H4 (cell line): ENCODE measurements at regions not wholly inside any gene's neighbourhood (a gene's known extent, or its start where the extent isn't known, plus 50 kb on each side); places are given as distances from the start of the nearest gene placed in this dataset.
"Not testable (repeated sequence)": the region's sequence is repeated elsewhere in the genome, so short reads cannot be mapped to it uniquely, and the experiment has no call there.

Experiments
- DNase-seq: peaks from one replicate; pipeline ENCODE4 v3.0.0-alpha.2; 2015; ENCODE audit warnings: low spot score

- no peak for DNase-seq
Measured at GRCh38 chr10:91088300-91089140, 131.9 kb upstream of the PCGF5 start.

GRCh38 chr10:91090761-91091529 is 129.5 kb upstream of the PCGF5 start:
- no peak for DNase-seq

GRCh38 chr10:91091780-91092179 is 128.7 kb upstream of the PCGF5 start:
- DNase-seq: no peak

DNA sequence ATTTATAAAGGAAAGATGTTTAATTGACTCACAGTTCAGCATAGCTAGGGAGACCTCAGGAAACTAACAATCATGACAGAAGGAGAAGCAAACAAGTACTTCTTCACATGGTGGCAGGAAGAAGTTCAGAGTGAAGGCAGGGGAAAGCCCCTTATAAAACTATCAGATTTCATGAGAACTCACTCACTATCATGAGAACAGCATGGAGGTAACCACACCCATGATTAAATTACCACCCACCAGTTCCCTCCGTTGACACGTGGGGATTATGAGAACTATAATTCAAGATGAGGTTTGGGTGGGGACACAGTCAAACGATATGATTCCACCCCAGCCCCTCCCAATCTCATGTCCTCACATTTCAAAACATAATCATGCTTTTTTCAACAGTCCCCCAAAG is 124.2 kb upstream of the PCGF5 start:
- DNase-seq: no peak

- no peak for DNase-seq
Measured at GRCh38 chr10:91097313-91097712, 123.2 kb upstream of the PCGF5 start.

DNA sequence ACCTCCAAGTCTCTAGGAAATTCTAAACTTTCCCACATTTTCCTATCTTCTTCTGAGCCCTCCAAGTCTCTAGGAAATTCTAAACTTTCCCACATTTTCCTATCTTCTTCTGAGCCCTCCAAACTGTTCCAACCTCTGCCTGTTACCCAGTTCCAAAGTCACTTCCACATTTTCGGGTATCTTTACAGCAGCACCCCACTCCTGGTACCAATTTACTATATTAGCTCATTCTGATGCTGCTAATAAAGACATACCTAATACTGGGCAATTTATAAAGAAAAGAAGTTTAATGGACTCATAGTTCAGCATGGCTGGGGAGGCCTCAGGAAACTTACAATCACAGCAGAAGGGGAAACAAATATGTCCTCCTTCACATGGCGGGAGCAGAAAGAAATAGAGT is 122.4 kb upstream of the PCGF5 start:
- DNase-seq: not testable (repeated sequence)

DNA sequence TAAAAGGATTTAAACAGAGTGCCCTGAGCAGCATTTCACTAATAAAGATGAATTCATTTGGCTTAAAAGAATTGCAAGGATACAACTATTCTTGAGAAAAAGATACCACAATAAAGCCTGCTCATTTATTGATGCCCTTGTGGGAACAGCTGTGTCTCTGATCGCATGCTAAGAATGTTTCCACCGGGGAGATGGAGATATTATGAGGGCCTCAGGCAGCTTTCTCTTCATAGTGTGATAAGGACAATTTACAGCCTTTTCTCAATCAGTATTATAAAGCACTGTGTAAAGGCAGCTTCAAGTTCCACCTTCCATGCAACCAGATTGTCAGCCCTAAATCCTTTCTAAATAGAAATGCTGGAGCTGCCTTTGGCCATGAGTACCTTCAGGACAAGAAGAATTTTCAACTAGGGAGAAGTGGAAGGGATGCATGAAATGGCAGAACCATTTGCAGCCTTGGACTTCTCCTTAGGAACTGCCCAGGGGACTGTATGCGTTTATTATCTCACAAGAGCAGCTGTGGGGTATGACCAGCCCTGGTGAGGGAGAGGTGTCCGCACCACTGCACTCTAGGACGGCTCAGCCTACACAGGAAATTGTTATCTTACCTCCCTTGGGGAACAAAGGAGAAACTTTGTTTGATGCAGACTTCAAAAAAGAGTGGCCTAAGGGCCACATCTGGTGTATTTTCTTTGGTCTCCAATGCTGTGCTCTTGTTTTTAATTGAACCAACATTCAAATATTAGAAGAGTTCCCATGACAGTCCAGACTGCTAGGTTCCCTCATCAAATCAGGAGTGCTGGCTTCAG is 116.9 kb upstream of the PCGF5 start:
- no peak for DNase-seq

DNA sequence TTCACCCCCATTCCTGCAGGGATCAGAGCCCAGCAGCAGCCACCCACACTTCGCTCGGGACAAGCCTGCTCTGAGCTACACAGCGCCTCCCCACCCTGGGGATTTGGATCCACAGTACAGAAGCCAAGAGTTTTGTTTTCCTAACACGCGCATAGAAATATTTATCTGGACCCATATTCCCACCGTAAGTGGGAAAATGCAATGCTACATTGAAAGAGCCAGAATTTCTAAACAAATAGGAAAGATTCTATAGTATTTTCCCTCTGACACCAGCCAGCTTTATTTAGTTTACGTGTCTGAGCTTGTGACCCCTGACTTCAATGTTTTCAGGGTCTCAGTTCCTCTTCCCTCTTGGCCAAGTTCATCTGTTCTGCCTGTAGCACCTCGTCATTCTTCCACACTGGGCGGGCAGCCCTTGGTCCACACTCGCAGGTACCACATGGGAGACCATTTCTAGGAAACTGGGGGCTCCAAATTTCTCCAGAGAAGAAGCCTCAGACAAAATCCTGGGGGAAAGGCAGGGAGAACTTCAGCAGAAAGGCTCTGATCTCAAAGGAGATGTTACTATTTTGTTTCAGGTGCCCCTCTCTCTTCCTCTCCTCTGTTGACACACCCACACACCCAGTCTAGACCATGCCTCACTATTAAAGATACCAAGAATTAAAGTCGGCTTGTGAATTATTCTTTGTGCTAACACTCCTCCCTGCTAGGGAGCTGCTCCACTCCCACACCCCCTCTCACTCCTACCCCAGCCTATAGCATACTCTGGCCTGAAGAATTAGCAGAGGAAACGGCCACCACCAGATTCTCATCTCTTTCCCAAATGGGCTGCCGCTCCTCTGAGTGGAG is 116.0 kb upstream of the PCGF5 start:
- DNase-seq: no peak

GRCh38 chr10:91105269-91105668 is 115.2 kb upstream of the PCGF5 start:
- DNase-seq: no peak

GRCh38 chr10:91108820-91109219 is 111.6 kb upstream of the PCGF5 start:
- no peak for DNase-seq

DNA sequence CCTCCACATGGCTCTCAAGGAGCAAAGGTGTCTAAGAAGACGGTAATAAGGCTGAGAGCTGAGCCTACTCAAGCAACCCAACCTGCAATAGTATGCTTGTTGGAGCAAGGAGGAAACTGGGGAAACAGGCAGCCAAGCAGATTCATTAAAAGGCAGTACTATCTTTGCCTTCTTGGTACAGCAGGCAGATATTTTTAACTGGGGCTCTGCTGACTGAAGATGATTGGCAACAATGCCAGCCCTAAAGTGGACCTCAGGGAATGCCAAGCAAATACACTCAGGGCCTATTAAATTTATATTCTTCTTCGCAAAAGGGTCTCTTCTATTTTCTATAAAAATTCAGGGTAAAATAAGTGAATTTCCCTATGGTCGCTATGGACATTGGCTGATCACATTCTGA is 109.4 kb upstream of the PCGF5 start:
- no peak for DNase-seq

DNA sequence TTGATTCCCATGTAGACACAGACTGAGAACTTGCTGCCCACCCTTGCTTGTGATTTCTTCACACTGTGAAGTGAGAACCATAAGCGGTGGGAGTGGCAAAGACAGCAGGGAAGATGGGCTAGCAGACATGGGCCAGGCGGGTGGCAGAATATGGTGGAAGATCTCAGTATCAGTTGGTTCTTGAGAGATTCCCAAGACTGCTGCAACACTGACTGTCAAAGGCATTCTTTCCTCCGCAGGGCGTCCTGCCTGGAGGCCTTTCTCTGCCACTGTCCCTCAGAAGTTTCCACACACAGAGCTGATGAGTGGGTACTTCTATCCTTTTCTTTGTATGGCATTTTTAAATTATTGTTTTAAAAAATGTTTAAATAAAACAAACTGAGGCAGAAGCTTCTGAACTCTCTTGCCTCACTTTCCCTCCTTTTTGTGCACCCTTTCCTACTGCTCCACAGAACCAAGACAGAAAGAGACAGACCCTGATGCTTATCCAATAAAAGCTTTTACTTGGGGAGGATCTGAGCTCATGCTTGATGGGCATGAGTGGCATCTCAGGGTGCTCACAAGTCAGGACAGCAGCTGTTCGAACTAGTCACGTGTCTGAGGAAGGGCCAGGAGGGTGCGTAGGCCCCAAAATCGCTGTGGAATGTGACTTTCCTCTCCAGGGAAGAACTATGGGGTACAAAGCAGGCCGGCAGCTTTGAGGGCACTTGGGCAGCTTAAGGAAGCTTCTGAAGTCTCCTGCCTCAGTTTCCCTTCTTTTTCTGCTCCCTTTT is 104.7 kb upstream of the PCGF5 start:
- DNase-seq: no peak

GRCh38 chr10:91117505-91117904 is 103.0 kb upstream of the PCGF5 start:
- DNase-seq: no peak

DNA sequence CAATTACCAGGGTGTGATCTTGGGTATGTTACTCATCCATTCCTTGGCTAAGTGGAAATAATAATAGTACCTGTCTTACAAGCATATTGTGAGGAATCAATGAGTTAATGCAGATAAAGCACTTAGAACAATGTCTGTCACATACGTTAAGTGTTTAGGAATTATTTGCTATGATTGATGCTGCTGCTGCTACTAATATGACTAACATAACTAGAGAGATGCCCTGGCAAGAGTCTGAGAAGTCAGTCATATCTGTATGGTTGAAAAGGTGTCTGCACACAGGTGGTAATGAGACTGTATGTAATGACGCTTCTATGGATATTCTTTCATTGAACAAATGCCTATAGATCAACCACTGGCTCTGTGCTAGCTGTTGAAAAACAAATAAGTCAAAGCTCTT is 100.1 kb upstream of the PCGF5 start:
- DNase-seq: no peak

DNA sequence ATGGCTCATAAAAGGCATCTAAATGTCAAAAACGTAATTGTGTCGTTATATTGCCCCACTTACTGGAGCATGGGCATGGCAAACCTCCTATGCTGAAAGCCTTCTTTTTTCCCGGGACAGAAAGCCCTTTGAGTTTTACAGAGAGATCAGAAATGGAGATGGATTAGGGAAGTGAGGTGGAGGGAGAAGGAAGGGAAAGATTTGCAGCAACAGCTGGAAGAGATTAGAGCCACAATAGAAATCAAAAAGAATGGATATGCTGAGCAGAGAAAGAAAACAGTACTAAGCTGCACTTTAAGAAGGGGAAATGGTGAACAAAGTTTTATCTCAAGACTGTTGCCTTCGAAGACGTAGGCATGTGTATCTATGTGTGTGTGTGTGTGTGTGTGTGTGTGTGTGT is 97.2 kb upstream of the PCGF5 start:
- DNase-seq: no peak

- DNase-seq: no peak
Measured at GRCh38 chr10:91124016-91124415, 96.4 kb upstream of the PCGF5 start.

- no peak for DNase-seq
Measured at GRCh38 chr10:91126471-91126870, 94.0 kb upstream of the PCGF5 start.

- DNase-seq: no peak
Measured at GRCh38 chr10:91127341-91128082, 93.0 kb upstream of the PCGF5 start.

DNA sequence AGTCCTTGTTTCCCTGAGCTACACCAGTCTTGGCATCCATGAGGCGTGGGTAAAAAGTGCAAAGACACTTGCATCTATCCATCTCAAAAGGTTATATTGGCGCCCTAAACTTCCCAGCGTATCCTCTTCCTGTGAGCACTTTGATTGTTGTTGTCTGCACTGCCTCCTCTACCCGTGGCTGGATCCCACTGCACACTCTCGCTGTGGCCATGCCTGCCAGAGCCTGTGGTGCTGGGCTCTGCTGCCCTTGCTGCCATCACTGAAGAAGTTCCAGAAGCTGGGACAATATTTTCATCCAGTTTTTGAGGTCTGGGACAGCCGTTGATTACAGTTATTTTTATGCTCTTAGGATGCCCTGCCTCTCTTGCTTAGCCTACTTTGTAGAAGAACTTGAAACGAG is 85.3 kb upstream of the PCGF5 start:
- DNase-seq: no peak
